DMS 273 treated with DMSO at 0.1 percent for 48 hours (cell line): ENCODE measurements at regions not wholly inside any gene's neighbourhood (a gene's known extent, or its start where the extent isn't known, plus 50 kb on each side); places are given as distances from the start of the nearest gene placed in this dataset.

Source experiments
- DNase-seq: peaks from one replicate; lab custom pipeline; 2025; lab: John Stamatoyannopoulos, UW

GRCh38 chr13:34320084-34320483, 502.1 kb downstream of the RFC3 start:
- DNase-seq = no peak

DNA sequence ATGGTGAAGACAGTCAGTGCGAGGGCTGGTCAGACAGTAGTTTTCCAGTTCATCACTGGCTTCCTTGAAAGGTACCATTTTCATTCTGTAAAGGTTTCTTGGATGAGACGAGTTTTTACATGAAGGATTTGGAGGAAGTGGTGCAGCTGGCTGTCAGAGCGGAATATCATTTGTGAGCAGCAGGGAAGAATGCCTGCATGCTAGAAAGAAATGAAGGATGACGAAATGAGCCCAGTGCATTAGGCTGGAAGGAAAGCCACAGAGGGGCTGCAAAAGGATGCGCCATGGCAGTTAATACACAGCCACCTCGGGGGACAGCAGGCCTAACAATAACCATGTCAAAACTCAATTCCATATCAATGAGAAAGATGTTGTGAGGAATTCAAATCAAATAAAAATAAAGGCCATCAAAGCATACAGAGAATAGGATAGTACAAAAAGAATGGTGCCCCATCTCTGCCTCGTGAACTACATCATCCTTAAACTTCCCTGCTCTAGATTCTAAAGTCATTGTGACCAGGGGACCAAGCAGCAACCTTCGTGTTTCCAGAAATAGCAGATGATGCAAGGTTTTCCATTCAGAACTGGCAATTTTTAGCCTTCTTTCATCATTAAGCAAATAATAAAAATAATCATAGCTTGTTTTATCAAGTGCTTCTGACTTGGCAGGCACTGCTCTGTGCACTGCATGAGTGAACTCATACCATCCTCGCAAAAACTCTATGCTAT, 504.2 kb downstream of the RFC3 start:
- no peak for DNase-seq

DNA sequence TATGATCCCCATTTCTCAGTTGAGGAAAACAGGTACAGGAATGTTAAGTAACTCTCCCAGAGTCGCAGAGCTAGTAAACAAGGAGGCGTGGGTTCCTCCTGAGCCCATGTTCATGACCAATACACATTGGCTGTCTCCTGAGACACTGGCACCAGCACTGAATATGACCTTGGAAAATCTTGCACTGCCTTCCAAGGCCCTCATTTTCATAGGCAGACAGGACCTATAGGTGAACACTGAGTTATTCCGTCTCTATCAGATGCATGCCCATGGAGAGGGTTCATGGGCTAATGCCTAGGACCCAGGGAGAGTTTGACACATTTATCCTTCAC, 504.8 kb downstream of the RFC3 start:
- DNase-seq = no peak

- peak; percentile 77 for DNase-seq
Observed at GRCh38 chr13:34335014-34336007, 517.4 kb downstream of the RFC3 start.

GRCh38 chr13:34338102-34338501, 520.2 kb downstream of the RFC3 start:
- no peak for DNase-seq

DNA sequence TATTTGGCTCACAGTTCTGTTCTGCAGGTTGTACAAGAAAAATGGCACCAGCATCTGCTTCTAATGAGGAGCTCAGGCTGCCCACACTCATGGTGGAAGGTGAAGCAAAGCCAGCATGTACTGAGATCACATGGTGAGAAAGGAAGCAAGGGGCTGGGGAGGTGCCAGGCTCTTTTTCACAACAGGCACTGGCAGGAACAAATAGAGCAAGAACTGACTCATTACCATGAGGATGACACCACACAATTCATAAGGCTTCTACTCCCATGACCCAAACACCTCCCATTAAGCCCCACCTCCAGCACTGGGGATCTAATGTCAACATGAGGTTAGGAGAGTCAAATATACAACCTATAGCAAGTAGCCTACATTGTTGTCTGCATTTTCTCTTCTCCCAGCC, 522.6 kb downstream of the RFC3 start:
- DNase-seq = no peak

GRCh38 chr13:34343413-34343940, 525.5 kb downstream of the RFC3 start:
- DNase-seq = no peak

GRCh38 chr13:34344816-34345215, 526.9 kb downstream of the RFC3 start:
- no peak for DNase-seq

DNA sequence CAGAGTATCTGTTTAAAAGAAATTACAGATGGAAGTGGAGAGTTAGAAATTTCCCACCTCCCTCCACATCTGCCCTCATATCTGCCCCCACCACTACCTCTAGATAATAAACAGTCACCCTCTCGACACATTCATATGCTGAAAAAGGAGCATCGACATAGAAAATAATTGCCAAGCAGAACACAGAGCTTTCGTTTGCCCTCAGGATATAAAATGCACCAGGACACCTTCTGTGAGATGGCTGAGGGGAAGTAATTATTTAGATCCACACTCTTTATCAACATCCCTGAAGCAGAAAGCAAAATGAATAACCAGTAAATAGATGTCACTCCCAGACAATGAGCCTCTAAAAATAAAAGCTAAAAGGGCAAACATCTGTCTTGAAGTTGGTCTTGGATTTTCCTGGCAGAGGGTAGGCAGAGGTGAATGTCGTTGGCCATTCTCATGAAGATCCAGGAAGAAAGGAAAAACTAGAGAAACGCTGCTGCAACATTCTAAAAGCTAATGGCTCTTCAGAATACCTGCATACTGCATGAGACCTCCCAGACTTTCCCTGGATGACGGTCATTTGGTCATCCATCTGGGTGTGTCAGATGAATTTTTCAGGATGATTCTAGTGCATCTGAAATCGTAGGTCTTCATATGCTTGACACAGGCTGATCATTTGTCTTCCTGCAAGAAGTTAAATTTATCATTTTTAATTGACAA, 527.5 kb downstream of the RFC3 start:
- no peak for DNase-seq

DNA sequence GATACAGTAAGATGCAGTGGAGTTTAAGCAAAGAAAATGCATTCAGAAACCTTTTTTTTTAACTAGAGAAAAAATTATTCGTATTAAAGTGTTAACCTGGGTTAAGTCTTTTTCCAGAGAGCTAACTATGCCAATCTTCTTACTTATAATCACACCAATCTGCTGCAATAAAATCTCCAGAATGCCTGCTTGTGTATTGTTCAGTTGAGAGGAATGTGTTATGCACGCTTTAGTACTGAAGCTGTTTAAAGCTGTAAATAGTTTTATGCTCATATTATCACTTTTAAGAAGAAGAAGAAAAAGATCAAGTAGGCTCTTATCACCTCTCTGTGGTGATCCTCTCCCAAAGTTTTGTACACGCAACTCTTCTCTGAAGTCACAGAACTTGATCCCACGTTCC, 528.7 kb downstream of the RFC3 start:
- no peak for DNase-seq

DNA sequence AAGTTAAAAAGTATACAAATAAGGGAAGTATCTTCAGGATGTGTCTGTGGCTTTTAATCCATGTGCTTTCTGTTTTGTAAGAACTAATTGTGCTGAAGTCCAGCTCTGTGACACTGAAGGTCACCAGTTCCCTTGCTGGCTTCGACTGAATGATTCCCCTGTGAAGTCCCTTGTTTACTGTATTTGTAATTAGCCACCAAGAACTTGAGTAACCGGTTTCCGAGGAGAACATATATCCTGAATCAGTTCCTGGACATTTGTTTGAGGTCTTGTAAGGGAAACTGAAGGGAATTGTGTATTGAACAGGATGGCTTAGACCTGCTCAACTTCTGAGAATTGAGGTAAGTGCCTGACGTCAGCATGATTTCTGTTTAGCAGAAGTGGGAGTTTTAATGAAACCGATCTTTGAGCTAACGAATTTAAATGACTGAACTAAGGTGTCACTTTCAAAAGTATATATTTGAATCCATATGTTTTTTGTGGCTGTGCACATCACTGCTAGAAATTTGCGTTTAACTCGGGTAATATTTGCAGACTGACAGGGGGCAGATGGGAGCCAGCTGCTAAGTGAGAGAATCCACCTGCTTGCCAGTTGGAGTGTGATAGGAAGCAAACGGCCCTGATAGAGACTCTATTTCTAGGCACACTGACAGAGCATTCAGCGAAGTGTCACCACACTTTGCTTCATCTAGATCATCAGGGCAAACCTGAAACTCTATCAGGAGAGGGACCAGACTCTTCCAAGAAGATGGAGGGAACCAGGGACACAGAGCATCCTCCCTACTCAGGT, 530.0 kb downstream of the RFC3 start:
- no peak for DNase-seq

GRCh38 chr13:34349091-34349722, 531.3 kb downstream of the RFC3 start:
- no peak for DNase-seq

DNA sequence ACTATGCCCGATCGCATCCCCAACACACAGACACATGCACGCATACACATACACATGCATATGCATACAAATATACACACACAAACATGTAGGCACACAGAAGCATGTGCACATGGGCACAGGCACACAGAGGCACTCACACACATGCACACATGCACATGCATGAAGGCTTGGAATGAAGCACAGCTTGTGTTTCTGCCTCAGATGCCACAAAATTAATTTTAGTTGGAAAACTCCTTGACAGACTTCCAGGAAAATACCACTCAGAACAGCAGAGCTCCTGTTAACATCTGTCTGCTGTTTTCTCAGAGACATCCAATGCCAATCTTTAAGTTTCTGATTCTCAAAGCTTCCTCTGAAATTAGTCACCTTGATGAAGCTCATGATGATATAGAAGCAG, 532.7 kb downstream of the RFC3 start:
- no peak for DNase-seq

DNA sequence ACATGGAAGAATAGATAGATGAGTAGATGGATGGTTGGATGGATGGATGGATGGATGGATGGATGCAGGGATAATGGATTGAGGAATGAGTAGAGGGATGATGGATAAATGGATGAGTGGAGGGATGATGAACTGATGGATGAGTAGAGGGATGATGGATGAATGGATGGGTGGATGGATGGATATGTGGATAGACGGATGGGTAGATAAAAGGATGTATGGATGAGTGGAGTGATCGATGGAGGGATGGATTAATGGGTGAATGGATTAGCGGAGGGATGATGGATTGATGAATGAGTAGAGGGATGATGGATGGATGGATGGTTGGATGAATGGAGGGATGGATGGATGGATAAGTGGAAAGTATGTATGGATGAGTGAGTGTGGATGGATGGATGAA, 533.2 kb downstream of the RFC3 start:
- no peak for DNase-seq

GRCh38 chr13:34352958-34353357, 535.0 kb downstream of the RFC3 start:
- no peak for DNase-seq

DNA sequence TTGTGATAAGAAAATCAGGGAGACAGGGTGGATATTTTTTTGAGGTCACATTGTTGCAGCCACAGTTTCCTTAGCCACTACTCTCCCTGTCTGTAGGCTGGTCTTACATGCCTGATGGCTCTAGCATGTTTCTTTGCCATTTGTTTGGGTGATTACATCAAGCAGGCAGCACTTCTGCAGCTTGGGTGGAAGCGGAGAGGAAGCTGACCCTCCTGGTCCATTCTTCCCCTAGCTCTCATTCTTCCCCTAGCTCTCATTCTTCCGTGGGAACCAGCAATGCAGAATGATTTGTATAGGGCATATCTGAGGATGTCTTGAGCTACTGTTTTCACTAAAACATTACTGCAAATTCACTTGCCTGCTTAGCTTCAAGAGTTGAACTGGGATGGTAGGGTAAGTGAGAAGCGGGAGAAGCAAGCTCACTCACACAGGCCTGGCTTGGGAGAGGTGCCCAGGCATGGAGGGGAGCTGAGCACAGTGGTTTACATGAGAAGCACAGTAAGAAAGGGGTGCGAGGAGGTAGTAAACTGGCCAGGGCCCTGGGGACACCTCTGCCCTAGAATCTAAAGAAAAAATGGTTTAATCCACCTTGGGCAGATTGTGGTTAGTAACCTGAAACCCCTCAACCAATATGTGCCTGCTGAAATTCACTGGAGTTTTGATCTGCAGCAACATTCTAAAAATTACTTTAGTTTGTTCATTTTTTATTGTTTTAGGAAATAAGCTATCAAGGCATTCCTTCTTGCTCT, 538.9 kb downstream of the RFC3 start:
- no peak for DNase-seq

- no peak for DNase-seq
Observed at GRCh38 chr13:34357435-34358232, 539.7 kb downstream of the RFC3 start.

DNA sequence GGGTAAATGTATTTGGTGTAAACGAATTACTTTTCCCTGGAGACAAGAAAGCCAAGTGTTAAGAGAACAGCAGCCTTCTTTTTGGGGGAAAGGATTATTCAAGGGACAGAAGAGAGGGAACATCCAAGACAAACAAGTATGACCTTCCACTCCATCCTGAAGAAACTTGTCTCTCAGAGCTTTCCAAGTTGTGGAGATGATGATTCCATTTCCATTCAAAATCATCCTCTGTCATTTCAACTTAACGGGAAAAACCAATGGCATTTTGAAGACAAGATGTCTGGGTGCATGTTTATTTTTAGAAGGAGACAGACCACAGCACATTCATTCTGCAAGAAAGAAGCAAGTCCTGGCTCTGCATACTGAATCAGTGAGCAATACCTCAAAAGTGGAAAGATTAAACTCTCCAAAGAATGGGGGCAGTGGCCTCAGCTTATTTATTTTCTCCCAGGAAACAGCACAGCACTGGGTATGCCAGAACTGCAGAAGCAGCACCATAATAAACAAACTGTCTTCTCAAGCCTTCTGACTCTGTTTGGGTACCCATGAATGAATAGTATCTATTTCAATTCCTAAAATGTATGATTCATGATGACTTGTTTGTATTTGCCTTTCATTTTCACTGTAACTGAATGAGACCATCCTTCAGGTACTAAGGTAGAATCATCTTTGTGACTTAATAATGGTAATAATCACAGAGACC, 541.0 kb downstream of the RFC3 start:
- DNase-seq = no peak

GRCh38 chr13:34360702-34361101, 542.8 kb downstream of the RFC3 start:
- no peak for DNase-seq
